ENCODE measurements at regions not wholly inside any gene's neighbourhood (a gene's known extent, or its start where the extent isn't known, plus 50 kb on each side); places are given as distances from the start of the nearest gene placed in this dataset.

- TF ChIP-seq, protein P1, sequence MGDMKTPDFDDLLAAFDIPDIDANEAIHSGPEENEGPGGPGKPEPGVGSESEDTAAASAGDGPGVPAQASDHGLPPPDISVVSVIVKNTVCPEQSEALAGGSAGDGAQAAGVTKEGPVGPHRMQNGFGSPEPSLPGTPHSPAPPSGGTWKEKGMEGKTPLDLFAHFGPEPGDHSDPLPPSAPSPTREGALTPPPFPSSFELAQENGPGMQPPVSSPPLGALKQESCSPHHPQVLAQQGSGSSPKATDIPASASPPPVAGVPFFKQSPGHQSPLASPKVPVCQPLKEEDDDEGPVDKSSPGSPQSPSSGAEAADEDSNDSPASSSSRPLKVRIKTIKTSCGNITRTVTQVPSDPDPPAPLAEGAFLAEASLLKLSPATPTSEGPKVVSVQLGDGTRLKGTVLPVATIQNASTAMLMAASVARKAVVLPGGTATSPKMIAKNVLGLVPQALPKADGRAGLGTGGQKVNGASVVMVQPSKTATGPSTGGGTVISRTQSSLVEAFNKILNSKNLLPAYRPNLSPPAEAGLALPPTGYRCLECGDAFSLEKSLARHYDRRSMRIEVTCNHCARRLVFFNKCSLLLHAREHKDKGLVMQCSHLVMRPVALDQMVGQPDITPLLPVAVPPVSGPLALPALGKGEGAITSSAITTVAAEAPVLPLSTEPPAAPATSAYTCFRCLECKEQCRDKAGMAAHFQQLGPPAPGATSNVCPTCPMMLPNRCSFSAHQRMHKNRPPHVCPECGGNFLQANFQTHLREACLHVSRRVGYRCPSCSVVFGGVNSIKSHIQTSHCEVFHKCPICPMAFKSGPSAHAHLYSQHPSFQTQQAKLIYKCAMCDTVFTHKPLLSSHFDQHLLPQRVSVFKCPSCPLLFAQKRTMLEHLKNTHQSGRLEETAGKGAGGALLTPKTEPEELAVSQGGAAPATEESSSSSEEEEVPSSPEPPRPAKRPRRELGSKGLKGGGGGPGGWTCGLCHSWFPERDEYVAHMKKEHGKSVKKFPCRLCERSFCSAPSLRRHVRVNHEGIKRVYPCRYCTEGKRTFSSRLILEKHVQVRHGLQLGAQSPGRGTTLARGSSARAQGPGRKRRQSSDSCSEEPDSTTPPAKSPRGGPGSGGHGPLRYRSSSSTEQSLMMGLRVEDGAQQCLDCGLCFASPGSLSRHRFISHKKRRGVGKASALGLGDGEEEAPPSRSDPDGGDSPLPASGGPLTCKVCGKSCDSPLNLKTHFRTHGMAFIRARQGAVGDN (CRISPR knock-in tag; IDR thresholded peaks at IDR 0.05), result peak; percentile 70
- no peak for TF ChIP-seq ZSCAN31 (CRISPR knock-in tag; IDR thresholded peaks at IDR 0.05; ENCODE audit: low read depth)
- TF ChIP-seq MED13 (CRISPR knock-in tag; IDR thresholded peaks at IDR 0.05), result no peak
- no peak for TF ChIP-seq HDAC1 (CRISPR knock-in tag; IDR thresholded peaks at IDR 0.05)
- no peak for TF ChIP-seq ATF6 (CRISPR knock-in tag; conservative IDR thresholded peaks at IDR 0.05)
- no peak for TF ChIP-seq ZBTB39 (CRISPR knock-in tag; IDR thresholded peaks at IDR 0.05)
- TF ChIP-seq MEIS2 (CRISPR knock-in tag; IDR thresholded peaks at IDR 0.05), result no peak
- TF ChIP-seq ATF7-NPFF (CRISPR knock-in tag; IDR thresholded peaks at IDR 0.05; ENCODE audit: low read depth), result no peak
- no peak for TF ChIP-seq TGIF2 (CRISPR knock-in tag; IDR thresholded peaks at IDR 0.05)
- no peak for TF ChIP-seq THYN1 (CRISPR knock-in tag; IDR thresholded peaks at IDR 0.05; ENCODE audit: borderline replicate concordance, low read depth)
- TF ChIP-seq, protein P2, sequence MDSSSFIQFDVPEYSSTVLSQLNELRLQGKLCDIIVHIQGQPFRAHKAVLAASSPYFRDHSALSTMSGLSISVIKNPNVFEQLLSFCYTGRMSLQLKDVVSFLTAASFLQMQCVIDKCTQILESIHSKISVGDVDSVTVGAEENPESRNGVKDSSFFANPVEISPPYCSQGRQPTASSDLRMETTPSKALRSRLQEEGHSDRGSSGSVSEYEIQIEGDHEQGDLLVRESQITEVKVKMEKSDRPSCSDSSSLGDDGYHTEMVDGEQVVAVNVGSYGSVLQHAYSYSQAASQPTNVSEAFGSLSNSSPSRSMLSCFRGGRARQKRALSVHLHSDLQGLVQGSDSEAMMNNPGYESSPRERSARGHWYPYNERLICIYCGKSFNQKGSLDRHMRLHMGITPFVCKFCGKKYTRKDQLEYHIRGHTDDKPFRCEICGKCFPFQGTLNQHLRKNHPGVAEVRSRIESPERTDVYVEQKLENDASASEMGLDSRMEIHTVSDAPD (CRISPR knock-in tag; IDR thresholded peaks at IDR 0.05), result no peak
- no peak for TF ChIP-seq ZNF274 (CRISPR knock-in tag; IDR thresholded peaks at IDR 0.05)
- TF ChIP-seq, protein P3, sequence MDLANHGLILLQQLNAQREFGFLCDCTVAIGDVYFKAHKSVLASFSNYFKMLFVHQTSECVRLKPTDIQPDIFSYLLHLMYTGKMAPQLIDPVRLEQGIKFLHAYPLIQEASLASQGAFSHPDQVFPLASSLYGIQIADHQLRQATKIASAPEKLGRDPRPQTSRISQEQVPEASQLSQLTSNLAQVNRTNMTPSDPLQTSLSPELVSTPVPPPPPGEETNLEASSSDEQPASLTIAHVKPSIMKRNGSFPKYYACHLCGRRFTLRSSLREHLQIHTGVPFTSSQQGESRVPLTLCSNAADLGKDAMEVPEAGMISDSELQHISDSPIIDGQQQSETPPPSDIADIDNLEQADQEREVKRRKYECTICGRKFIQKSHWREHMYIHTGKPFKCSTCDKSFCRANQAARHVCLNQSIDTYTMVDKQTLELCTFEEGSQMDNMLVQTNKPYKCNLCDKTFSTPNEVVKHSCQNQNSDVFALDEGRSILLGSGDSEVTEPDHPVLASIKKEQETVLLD (CRISPR knock-in tag; IDR thresholded peaks at IDR 0.05; ENCODE audit: low read depth), result no peak
- TF ChIP-seq, protein P4, sequence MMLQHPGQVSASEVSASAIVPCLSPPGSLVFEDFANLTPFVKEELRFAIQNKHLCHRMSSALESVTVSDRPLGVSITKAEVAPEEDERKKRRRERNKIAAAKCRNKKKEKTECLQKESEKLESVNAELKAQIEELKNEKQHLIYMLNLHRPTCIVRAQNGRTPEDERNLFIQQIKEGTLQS (CRISPR knock-in tag; IDR thresholded peaks at IDR 0.05), result no peak
- TF ChIP-seq ZNF678 (CRISPR knock-in tag; IDR thresholded peaks at IDR 0.05), result no peak
These were observed 211.0 kb upstream of the RAB4A start (continued) for GRCh38 chr1:229059671-229060539.

Data from HepG2 (cell line).